ENCODE measurements at regions not wholly inside any gene's neighbourhood (a gene's known extent, or its start where the extent isn't known, plus 50 kb on each side); places are given as distances from the start of the nearest gene placed in this dataset.

DNA sequence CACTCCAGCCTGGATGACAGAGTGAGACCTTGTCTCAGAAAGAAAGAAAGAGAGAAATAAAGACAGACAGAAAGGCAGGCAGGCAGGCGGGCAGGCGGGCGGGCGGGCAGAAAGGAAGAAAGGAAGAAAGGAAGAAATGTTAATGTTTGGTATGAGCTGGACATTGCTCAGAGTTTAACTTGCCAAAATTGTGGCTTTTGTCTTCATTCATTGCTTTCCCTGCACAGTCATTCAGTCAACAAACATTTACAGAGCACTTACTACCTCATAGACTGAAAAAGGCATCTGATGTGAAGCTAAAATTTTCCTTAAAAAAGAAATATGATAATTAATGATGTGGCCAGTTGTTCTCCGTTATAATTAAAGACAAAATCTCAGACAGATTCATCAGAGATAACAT, 247.1 kb downstream of the SPTSSA start:
- DNase-seq: no peak

DNA sequence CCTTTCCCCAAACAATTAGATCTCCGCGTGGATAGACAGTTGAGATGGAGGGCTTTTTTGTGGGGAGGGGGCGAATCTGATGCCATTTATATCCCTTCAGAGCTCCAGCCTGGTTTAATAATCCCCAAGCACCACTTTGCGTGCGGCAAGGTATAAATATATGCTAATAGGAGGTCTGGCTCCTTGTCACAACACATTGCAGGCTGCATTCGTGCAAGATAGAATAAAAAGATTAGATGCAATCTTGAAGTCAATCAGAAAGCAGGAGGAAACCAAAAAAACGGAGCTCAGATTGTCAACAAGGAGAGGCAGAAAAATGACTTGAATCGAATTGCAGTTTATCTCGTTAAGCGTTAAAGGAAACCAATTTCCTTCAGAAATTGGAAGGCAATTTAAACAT, 248.7 kb downstream of the SPTSSA start:
- no peak for DNase-seq

DNA sequence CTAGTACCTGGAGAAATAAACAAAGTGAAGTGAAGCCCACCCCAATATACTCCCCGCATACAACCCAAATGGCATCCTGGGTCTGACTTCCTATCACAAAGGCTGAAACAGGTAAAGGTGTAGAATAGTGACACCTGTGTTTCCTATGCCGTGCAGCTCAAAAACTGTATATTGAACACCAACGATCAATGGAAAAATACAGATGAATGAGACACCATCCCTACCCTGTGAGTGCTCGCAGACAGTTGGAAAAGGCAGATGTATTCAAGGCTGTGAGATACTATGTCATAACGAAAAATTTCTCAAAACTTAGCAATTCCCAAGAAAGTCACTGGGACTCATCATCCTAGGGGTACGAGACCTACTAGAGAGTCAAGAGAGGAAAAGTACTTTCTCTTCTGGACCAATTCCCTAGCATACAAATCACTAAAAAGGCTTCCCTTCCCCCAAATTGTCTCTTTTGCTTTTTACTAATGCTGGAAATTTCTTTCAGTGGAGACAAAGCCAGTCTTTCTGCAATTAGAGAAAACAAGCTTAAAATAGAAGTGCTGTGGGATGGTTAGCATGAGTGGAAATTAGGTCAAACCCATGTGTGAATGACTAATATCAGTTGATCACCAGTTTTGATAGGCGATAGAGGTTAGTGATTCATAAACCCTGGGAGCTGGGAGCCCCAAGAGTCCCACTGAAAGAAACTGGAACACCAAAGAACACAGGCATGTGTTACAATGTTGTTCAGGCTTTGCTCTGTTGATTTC, 249.7 kb downstream of the SPTSSA start:
- no peak for DNase-seq

DNA sequence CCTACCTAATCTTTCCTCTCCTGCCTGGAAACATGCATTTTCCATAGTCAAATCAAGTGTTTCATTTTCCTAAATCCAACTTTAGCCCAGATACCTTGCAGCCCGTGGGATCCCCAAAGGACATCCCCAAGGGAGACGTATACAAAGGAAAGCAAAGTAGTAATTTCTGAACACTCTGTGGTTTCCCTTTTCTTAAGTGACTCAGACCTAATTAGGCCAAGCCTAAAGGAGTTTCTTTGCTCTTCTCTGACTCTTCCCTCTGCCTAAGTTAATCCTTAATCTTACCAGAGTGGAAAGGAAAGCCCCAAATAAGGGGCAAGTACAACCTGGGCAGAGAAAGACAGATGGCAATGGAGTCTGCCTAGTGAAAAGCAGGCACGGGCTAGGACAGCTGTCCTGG, 250.3 kb downstream of the SPTSSA start:
- no peak for DNase-seq

DNA sequence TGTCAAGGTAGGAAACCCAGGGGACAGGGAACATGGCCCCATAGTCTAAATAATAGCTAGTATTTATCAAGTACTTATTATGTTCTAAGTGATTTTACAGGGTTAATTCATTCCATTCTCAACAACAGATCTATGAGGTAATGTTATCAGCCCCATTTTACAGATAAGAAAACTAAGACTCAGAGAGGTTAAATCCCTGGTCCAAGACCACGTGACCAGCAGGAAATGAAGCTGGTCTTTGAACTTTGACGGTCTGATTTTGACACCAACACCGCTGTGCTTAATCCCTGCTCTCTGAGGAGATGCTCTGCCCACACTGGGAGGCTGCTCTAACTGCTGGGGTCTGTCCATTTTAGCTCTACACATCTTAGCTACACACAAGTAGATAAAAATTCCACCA, 253.5 kb downstream of the SPTSSA start:
- DNase-seq: no peak

DNA sequence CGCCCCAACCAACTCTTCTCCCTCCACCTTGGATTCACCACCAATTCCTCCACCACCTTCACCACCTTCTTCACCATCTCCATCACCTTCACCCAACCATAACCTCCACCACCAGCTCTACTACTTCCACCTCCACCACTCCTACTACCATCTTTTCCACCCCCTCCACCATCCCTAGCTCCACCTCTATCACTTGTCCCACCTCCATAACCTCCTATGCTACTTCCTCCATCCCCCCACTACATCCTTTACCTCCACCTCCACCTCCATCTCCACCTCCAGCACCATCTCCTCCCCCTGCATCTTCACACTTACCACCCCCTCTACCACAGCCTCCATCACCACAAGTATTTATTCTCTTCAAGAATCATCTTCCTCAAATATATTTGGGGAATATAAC, 254.9 kb upstream of the EGLN3 start:
- DNase-seq: no peak

DNA sequence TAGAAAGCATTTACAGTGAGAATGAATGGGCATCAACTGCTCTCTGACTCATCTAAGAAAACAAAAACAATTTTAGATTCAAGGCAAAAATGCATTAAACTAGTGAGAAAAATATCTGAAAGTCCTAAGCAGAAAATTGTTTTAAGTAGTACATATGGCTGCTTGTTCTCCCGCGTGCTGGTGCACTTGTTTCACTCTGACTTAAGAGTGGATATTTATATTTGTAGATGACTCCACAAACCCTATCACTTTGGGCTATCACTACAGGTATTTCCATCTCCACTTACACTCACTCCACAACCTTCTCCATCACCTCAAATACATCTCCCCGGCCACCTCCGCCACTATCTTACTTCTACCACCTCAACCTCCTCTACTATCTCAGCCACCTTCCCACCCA, 253.9 kb upstream of the EGLN3 start:
- DNase-seq: no peak

DNA sequence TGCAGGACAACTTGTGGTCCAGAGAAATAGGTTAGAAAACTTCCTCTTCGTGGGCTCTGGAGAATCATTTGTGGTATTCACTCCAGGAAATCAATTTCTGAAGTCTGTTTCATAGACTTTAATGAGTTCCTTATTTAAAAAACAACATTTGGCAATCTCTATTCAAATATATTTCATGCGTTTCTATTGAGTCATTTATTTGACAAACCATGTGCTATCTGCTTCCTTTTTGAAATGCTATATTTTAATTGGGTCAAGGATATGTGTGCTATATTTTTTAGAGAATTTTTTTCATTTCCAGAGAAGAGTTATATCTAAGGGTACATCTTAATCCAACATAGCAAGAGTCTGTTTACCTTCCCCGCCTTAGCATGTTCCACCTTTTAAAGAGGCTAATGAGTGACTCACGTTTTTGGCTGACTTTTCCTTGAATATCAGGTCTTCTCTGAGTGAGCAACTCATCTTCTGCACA, 252.4 kb upstream of the EGLN3 start:
- DNase-seq: no peak

DNA sequence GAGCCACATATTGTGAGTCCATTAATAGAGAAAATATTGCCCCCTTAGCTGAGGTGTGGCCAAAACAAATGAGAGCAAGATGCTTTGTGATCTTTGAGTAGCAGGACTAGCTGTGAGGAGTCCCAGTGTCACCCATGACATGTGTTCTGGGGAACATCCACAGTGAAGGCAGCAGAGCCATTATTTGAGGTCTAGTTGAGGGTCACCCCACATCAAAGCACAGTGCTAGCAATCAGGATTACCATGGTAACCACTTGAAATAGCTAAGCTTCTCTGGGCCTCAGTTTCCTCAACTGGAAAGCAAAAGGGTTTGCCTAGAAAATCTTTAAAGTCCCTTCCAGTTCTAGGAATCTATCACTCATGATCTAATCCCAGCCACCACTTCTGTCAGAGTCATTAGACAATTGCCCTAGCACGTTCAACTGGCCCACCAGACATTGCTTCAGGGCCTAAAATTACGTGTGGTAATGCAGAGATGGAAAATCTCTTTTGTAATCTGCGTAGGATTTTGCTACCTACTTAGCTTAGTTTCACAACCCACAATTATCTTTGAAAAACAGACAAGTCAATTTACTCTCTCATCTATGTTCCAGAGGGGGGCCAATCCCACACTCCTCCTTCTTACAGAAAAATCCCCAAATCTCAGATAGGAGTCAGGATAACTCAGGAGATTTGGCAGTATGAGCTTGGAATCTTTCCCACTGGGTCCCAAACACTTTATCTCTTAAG, 251.2 kb upstream of the EGLN3 start:
- DNase-seq: no peak

DNA sequence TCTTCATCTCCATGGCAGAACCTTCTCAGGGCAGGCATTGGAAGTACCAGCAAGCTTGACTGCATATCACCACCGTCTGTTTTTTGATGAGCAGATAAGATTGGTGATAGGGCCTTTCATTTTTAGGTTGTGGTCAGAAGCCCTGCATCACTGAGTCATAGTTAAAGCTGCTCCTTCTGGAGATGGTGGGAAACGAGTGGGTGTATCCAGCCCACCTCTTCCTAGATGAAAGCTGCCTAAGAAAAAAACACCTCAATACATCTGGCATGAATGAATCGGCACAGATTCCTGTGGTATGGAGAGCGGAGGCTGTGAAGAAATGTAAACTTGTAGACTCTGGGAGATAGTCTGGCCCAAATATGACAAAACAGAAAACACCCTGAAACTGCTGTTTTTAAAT, 248.7 kb upstream of the EGLN3 start:
- DNase-seq: no peak

DNA sequence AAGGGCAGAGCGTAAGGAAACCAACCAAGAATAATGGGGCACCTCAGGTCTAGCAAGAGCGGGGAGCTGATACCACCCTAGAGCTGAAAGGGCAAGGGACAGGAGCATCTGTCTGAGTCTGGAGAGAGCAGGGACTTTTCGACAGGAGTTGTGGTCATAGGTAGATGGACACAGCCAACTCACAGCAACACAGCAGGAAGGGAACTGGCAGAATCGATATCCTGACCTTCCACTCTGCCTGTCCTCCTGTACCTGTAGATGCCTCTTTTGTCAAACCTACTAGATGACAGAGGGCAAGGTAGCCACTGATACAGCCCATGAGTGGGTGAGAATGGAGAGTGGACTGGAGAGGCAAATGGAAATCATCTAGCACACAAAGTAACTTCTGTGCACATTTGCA, 247.2 kb upstream of the EGLN3 start:
- no peak for DNase-seq

DNA sequence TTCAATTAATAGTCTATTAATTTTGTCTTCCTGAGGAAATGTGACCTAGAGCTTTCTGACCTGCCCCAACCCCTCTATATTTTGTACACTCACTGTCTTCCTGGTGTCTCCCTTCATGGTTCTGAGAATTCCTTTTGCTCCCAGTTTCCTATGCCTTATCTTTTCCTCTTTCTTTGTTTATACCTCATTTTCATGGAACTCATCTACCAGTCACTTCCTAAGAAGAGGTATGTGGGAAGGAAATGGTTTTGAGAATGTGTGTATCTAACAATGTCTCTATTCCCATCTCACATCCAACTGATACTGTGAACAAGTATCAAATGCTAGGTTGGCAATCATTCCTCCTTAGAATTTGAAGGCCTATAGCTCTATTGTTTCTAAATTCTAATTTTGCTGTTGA, 245.1 kb upstream of the EGLN3 start:
- DNase-seq: no peak

DNA sequence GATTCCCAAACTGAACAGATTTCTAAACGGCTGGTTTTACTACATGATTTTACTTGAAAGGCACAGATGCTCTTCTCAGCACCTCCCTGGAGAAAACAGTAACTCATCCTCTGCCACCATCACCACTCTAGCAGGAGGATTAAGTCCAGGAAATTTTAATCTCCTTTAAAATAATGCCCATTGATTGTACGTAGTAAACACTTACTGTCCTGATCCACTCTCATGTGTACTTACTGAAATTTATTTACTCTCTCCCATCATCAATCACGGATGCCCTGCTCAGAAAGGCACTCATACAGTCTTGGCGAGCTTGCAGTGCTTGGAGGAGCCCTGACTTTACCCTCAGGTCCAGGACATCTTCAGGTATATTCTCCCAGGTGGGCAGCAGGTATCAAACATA, 239.8 kb upstream of the EGLN3 start:
- DNase-seq: no peak

DNA sequence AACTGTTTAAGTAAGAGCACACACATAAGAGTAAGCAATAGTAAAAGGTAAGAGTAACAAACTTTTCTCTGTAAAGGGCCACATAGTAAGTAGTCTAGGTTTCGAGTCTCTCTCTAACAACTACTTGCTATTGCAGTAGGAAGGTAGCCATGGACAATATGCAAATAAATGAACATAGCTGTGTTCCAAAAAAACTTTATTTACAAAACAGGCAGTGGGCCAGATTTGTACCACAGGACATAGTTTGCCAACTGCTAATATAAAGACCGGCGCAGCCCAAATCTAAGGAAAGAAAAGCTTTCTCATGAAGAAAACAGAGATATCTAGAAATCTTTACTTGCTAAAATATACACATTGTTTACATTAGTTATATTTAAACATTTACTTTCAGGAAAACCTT, 239.0 kb upstream of the EGLN3 start:
- DNase-seq: no peak

DNA sequence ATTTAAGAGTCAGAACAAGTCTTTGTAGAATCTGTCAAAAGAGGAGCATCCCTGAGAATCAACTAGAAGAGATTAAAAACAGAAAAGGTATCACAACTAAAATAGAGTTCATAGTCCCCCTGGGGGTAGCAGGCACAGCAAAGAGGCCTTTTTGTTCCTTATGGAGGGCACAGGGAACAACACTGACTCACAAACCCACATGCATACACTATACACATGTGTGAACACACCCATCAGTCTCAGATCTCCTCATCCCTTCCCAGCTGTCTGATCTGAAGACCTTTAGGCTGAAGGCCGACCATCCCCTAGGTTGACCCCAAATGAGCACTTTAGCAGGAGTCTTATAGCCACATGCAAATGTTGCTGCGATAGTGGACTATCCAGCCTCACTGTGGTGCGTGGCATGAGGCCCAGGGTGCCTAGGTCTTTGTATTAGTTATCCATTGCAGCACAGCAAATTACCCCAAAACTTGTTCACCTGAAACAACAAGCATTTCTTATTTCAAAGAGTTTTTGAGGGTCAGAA, 236.7 kb upstream of the EGLN3 start:
- no peak for DNase-seq

DNA sequence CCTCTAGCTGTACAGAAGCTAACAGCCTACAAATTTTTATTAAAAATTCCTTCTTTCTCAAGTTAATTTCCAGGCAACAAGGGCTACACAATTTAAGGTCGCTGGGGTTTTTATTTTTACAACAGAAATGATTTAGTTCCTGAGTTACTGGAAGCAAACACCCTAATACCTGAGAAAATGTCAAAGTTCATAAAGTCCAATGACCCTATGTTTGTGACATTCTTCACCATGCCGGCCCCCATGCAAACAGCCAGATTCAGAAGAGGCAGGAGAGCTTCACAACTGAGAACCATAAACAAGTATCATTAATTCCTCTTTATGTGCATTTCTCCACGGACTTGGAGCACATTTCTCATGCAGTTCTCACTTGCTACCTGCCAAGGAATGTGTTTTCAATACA, 236.2 kb upstream of the EGLN3 start:
- no peak for DNase-seq

DNA sequence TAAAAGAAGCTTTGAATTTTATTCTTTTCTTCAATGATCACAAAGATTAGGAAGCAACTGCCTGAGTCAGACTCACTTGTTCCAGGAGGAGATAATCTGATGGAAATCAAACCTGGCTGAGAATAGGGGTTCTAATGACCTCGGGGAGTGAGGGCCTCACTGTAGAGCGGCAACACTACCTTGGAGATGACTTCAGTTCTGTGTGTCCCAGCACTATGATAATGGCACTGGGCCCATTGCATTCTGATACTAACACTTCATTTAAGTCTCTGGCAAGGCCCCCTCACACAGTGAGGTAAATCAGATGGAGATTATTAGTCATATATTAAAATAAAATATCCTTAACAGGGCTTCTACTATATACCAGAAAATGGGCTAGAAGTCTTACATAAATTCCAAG, 233.3 kb upstream of the EGLN3 start:
- DNase-seq: peak; percentile 55

DNA sequence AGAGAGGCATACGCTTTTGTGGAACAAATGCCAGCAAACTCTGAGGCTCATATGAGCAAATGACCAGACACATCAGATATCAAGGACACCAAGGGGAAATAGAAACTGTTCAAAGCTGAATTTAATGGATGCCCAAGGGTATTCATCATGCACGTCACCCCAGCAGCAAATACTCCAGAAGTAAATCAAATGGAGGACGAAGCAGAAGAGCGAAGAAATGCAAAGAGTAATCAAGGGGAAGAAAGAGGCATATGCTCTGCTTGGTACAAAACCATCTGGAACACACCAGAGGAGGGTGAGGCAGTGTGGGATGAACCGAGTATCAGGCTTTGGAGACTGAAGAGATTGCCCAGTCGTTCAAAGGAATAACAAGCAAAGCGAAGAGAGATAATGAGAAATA, 232.6 kb upstream of the EGLN3 start:
- DNase-seq: no peak

DNA sequence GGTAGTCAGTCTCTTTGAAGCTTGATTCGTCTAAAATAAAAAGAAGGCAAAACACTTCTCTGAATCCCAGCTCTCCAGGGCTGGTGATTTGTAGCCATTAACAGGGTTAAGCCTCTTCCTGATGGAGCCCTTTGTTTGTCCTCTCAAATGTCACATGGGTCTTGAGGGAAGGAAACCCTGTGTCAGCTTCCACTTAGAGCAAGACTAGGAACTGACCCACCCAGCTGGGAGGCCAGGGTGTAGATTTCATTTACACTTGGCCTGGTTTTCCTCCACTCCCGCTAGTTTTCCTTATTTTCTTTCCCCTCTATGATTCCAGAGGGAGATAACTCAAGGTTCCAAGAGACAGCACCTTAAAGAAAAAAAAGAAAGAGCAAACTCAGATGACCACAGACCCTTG, 230.5 kb upstream of the EGLN3 start:
- DNase-seq: no peak

DNA sequence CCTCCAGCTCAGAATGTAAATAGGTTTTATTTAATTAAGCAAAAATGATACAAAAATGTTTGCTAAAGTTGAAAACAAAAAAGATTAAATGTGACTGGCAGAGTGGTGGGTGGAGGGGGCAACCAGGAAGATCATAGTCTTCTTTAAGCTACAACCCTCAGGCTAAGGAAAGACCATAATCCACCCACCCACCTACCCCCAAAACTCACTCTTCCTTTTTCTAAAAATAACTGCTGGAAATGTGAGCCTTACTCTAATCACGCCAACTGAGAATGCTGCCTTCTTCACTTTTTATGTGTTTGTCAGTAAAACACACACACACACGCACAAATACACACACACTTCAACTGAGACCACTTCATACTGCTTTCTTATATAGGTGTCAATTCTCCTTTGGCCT, 230.0 kb upstream of the EGLN3 start:
- DNase-seq: no peak

DNA sequence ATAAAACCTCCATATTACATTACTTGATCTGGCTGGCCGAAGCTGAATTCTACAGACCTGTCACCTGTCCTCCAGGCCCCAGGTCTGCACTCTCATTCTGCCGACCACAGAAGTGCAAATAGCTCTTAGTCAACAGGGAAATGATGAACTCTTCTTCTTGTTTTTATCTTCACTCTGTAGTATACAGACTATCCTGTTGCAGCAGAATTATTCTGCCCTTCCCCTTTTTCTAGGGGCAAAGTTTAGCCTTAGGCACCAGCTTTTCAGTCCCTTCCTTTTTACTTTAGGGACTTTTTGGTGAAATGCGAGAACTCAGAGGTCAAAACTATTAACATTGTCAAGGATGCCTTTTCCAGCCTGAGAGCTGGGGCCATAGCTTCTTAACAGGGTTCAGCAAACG, 229.6 kb upstream of the EGLN3 start:
- no peak for DNase-seq

DNA sequence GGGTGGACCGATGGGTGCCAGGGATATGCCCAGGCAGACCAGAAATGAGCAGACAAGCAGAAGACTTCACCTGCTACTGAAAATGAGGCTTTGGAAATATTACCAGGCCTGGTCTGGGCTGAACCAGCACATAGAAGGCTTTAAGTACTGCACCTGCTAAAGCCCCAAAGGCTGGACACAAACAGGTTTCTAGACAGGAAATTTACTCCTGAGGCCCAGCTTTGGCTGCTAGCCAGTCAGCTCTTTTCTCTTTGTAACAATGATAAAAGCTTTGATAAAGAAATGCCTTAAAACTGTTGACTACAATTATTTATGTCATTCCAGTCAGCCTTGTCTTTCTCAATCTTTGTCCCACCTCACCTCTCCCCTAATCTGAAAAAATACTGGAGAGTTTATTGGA, 228.9 kb upstream of the EGLN3 start:
- DNase-seq: no peak

DNA sequence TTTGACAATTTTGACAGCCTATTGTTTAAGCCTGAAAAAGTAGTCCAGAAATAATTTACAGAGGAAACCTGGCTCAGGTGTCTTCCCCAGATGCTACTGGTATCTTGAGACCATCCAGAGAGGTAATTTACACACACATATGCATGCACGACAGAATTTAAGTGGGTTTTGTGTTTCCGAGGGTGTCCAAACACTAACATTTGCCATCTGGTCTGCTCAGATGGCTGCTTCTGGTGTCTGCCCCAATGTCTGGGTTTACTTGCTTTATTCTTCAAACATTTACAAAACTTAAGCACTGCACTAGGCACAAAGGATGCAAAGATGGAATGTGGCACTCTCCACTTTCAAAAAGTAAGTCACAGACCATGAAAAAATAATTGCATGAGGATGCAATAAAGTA, 226.6 kb upstream of the EGLN3 start:
- no peak for DNase-seq

DNA sequence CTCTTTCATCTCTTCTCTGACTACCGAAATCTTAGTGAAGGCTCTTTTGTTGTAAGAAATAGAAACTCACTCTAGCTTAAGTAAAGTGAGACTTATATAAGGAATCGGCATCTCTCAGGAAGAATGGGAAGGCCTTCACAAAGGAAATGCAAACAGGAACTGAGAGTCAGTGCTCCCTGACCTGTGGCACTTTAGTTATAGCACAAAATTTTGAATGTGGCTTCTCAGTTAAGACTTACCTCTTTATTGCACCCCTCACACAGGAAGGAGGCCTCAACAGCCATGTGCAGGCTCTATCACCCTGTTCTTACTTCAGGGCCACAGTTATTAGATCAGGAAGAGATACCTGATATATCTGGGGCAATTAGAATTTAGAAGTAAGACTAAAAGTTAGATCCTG, 224.7 kb upstream of the EGLN3 start:
- DNase-seq: no peak
